Astrocyte of the cerebellum (primary cell): ENCODE measurements at regions not wholly inside any gene's neighbourhood (a gene's known extent, or its start where the extent isn't known, plus 50 kb on each side); places are given as distances from the start of the nearest gene placed in this dataset.

ENCODE experiments used
- DNase-seq: peaks from one replicate; pipeline ENCODE4 v3.0.0-alpha.2; 2011; ENCODE audit warnings: low read depth
- H3K4me3 ChIP-seq: 2 replicates; pipeline ENCODE4 v1.5.1; 2011; ENCODE audit warnings: mild to moderate bottlenecking, low read depth, low read length, moderate library complexity
- in situ Hi-C: cut with HindIII; loops from 2 replicates; pipeline ENCODE4 v1.10.0; 2017; ENCODE audit warnings: low sequenced_read_pairs
- TF ChIP-seq, protein P1 (sequence below): IDR thresholded peaks from 2 replicates; pipeline ENCODE4 v1.5.1; 2012; ENCODE audit warnings: low read length, low read depth, moderate library complexity, mild to moderate bottlenecking; ENCODE audit errors: missing control alignments

DNA sequence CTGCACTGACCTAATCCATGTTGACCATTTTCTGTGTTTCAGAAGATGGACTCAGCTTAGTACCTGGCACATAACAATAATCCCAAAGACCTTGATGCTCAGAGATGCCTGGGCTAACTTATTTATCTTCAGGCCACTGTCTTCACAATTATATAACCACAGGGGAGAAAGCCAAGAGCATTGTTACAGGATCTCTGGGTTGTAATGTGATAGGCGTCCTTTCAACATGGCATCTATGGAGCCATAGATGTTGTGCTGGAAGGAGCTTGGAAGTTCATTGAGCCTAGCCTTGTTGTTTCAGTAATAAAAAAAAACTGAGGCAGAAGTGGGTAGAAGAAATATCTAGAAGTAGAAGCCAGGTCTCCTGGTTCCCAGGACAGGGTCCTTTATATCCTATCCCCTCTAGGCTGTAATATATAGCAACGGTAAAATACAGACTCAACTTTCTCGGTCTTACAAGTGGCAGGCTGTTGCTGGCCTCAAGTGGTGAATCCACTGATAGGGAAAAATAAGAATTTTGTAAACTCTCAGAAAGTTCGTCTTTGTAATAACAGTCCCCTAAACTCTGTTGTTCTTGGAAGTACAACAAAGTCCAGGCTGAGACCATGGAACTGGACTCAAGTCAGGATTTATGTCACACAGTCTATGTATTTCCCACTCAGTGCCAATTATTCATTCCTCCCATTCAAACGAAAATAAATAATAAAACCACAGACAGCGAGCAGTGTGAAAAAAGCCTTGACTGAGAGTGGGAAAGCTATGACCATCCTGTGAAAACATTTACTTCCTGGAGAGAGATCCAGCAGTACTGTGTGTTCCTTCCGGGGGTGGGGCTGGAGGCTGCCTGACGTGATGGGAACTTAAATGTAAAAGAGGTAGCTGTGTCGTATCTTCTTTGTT, 277.6 kb downstream of the REEP3 start:
- H3K4me3 ChIP-seq, result no peak overlapping the region
- TF ChIP-seq, protein P1, sequence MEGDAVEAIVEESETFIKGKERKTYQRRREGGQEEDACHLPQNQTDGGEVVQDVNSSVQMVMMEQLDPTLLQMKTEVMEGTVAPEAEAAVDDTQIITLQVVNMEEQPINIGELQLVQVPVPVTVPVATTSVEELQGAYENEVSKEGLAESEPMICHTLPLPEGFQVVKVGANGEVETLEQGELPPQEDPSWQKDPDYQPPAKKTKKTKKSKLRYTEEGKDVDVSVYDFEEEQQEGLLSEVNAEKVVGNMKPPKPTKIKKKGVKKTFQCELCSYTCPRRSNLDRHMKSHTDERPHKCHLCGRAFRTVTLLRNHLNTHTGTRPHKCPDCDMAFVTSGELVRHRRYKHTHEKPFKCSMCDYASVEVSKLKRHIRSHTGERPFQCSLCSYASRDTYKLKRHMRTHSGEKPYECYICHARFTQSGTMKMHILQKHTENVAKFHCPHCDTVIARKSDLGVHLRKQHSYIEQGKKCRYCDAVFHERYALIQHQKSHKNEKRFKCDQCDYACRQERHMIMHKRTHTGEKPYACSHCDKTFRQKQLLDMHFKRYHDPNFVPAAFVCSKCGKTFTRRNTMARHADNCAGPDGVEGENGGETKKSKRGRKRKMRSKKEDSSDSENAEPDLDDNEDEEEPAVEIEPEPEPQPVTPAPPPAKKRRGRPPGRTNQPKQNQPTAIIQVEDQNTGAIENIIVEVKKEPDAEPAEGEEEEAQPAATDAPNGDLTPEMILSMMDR, result peak; percentile 37
- peak; percentile 100 for DNase-seq
- in situ Hi-C loops, result no loop called here

DNA sequence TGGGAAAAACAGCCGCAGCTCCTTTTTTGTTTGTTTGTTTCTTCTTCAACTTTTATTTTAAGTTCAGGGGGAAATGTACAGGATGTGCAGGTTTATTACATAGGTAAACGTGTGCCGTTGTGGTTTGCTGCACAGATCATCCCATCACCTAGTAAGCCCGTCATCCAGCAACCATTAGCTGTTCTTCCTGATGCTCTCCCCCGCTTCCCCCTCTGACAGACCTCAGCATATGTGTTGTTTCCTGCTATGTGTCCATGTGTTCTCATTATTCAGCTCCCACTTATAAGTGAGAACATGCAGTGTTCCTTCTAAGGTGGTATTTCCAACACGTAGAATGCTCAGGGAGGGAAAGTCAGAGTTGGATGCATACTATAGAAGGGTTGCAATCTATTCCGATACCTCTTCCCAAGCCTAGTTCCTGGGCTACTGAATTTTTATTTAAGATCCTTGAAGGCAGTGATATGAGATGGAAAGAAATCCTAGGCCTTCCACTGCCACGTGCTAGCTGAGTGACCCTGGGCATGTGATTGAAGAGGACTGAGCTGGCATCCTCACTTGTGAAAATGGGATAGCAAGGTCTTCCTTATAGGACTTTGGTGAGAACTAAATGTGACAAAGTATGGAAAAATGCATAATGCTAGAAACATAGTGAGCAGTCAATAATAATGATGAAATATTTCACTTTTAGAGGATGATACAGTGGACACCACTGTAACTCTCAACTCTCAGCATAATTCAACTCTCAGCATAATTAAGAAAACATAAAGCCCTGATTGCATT, 278.5 kb downstream of the REEP3 start:
- H3K4me3 ChIP-seq, result no peak overlapping the region
- in situ Hi-C loops, result no loop called here
- DNase-seq, result no peak
- TF ChIP-seq, protein P1, result no peak

DNA sequence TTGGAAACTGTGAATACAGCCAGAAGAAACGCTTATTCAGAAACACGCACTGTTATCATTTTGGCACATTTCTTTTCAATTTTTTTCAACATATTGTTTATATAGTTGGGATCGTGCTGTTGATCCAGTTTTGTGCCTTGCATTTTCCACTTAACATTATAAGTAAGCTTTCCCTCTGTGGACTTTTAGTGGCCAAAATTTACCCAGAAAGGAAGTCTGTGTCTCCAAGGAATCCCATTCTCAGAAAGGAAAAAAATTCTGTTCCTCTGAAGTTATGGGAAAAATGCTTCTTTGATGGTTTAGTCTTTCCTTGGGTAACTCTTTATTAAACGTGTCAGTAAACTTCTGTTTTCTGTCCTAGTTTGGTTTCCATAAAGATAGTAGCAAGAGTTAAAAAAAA, 280.0 kb downstream of the REEP3 start:
- in situ Hi-C loops, result no loop called here
- TF ChIP-seq, protein P1, result no peak
- DNase-seq, result no peak
- no peak overlapping the region for H3K4me3 ChIP-seq

DNA sequence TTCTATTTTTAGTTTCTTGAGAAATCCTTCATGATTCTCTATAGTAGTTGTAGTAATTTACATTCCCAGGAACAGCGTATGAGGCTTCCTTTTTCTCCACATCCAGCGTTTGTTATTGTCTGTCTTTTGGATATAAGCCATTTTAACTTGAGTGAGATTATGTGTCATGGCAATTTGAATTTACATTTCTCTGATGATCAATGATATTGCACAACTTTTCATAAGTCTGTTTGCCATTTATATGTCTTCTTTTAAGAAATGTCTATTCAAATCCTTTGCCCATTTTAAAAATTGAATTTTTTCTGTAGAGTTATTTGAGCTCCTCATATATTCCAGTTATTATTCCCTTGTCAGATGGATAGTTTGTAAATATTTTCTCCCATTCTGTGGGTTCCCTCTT, 285.1 kb downstream of the REEP3 start:
- DNase-seq, result no peak
- in situ Hi-C loops, result no loop called here
- H3K4me3 ChIP-seq, result no peak overlapping the region
- TF ChIP-seq, protein P1, result no peak

DNA sequence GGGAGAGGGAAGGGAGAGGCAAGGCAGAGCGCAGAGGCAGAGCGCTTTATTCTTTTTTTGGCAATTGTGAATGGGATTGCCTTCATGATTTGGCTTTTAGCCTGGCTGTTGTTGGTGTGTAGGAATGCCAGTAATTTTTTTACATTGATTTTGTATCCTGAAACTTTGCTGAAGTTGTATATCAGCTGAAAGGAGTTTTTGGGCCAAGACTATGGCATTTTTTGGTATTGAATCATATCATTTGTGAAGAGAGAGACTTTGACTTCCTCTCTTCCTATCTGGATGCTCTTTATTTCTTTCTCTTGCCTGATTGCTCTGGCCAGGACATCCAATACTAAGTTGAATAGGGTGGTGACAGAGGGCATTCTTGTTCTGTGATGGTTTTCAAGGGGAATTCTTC, 291.3 kb downstream of the REEP3 start:
- H3K4me3 ChIP-seq, result no peak overlapping the region
- TF ChIP-seq, protein P1, result no peak
- in situ Hi-C loops, result no loop called here
- peak; percentile 20 for DNase-seq

DNA sequence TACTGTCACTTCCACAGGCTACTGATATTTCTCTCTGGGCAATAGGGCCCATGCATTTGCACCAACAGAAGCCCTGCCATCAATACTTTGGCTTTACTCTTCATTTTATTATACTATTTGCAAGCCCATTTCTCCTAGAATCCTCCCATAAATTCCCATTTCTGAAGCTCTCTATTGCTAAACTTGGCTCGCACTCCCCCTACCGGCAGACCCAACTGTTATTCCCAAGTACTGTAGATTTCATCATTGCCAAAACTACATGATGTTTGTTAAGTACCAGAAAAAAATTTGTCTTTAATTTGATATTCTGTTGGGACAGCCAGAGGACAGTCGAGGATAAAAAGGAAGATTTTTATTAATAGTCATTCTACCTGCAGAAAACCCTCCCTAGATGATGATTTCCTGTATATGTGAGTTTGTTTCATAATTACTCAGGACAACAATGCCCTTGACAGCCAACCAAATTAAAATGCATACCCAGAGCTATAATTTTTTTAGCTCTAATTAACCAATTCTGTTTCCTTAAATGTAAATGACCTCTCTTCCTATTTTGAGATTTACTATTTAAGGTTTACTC, 298.6 kb downstream of the REEP3 start:
- in situ Hi-C loops, result no loop called here
- peak; percentile 64 for DNase-seq
- TF ChIP-seq, protein P1, result peak; percentile 90
- no peak overlapping the region for H3K4me3 ChIP-seq
